HG02885 (cell line): ENCODE measurements at regions not wholly inside any gene's neighbourhood (a gene's known extent, or its start where the extent isn't known, plus 50 kb on each side); places are given as distances from the start of the nearest gene placed in this dataset.

ENCODE experiments used
- ATAC-seq: cut with Tn5 transposase; IDR thresholded peaks from one replicate; pipeline ENCODE4 v1.9.1; 2021; ENCODE audit warnings: mild to moderate bottlenecking; ENCODE audit not compliant: unreplicated experiment, poor library complexity

DNA sequence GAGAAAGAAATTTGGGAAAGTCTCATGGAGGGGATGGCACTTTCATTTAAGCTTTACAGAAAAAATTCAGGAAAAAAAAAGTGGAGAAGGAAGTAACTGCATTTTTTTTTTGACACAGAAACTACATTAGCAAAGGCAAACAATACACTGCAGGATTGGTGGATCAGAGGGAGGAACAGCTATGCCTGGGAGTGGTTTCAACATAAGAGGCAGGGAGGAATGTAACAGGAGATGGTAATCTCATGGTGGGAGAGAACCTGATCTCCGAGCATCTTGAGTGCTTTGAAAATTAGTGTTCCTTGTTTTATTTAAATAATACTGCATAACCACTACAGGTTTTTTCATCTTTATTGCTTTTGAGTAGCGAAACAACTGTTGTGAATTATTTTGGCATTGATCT lies 249.4 kb downstream of the FAM170A start:
- ATAC-seq, result no peak

DNA sequence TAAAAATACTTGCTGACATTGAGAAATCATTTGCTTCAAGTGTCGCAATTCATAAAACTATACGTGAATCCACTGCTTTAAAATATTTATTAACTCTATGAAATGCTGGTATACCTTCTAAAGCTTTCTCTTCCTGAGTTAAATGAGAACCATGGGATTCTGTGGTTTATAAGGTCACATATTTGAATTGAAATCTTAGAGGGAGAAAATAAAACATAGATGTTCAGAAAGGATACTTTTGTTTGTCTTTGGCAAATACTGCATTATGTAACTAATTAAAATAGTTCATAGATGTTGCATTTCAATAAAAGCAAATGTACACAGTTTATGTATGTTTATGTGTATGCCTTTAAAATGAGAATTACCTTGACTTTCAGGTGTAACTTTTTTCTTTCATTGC lies 250.1 kb downstream of the FAM170A start:
- ATAC-seq, result no peak

DNA sequence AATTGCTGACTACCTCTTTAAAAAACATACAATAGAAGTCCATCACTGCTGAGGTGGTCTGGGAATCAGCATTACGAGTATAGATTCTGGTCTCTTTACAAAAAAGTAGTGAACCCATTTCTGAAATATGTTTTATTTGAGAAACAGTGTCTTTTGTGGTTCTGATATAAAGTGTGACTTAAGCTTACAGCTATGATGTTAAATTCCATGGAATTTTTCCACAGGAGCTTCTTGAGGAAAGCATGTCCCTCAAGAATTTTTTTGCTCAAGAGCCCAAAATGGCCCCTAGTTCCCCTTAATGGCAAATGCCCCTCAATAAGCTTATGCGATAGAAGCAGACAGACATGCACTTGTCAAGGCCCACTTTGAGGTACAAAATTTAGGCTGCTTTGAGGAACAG lies 265.7 kb downstream of the FAM170A start:
- no peak for ATAC-seq

DNA sequence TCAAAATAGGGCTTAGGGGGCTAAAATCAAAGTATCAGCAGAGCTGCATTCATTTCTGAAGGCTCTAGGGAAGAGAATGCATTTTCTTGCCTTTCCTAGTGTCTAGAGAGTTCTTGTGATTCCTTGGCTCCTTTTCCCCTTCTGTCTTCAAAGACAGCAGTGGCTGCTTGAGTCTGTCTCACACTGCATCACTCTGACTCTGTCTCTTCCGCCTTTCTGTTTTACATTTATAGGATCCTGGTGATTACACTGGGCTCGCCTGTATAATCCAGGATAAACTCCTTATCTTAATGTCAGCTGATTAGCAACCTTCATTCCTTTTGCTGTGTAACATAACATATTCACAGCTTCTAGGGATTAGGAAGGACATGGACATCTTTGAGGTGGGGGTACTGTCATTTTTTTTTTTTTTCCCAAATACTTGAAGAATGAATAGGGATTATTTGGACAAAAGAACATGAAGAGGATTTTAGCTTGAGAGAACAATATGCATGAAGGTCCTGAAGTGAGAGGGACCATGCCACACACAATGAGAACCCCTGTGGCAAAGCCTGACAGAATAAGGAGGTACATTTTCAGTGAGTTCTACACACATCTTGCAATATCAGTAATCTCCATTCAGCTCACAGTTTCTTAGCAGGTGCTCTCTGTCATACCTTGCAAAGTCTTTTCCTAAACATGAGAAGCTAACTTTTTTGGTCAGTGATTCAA lies 267.6 kb downstream of the FAM170A start:
- ATAC-seq, result no peak

DNA sequence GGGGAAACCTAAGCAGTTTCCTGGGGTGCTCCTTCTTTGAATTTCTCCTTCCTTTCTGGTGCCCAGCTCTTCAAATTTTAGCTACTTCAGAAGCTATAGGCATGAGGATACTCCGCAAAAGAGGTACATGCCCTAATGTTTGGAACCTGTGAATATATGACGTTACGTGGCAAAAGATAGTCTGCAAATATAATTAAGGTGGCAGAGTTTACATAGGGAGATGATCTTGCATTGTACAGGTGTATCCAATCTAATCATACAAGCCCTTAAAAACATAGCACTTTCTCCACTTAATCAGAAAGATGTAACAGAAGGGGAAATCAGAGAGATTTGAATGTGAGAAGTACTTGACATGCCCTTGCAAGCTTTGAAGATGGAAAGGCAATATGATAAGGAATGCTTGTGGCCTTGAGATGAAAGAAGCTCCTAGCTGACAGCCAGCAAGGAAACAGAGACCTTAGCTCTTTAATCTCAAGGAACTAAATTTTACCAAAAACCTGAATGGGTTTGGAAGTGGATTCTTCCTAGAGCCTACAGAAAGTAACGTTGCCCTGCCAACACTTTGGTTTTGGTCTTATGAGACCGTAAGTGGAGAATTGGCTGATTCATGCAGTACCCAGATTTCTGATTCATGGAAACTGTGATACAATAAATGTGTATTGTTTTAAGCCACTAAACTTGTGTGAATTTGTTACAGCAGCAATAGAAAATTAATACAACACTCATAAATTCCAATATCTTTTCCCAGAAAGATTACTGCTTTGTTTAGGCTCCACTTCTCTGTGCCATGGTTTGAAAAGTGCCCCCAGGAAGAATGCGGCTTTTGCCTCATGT lies 268.4 kb downstream of the FAM170A start:
- no peak for ATAC-seq

DNA sequence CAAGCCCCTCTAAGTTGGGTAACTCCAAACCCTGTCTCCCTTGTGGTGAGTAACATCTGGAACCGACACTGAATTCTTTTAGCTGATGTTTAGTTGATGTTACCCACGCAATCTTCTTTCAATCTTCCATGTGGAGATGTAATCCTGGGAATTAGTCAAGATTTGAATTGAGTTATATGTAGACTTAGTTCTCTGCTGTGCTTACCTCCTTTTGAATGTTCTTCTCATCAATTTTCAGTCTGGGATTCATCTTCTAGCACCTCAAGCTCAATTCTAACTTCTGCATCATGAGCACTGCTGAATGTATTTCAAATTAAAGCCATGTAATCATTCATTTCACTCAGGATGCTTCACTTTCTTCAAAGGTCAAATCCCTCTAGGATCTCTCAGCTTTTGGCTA lies 270.6 kb downstream of the FAM170A start:
- ATAC-seq, result no peak

DNA sequence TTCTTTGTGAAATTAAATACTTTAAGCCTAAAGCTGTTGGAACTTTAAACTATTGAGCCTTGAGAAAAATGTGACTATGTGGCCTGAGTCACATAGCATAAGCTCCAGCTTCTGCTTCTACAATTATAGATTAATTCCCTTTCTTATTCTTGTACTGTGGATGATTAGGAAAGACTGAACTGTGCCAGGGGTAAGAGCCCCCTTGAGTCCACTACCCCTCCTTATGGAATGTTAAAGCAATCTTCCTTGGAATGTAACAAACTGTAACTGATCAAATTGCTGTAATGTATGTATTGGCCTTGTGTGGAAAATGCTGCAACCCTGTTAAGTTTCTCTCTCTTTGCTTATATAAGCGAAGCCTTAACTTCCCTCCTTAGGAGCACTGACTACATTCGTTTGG lies 273.2 kb downstream of the FAM170A start:
- ATAC-seq, result no peak

DNA sequence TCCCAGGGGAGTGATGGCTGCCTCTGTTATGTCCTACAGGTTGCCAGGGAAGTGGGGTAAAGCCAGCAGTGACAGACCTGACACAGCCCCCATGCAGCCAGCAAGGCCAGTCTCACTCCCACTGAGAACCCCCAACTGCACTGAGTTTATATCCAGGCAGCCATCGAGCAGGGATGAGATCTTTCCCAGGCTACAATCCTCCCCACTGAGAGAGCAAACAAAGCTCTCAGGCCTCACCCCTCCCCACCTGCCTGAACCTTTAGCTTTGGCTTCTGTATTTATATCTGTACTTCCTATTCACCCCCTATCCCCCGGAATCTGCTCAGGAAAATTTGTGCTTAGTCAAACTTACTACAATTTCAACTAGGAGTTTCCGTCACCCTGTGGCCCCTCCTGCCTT lies 284.1 kb downstream of the FAM170A start:
- no peak for ATAC-seq

DNA sequence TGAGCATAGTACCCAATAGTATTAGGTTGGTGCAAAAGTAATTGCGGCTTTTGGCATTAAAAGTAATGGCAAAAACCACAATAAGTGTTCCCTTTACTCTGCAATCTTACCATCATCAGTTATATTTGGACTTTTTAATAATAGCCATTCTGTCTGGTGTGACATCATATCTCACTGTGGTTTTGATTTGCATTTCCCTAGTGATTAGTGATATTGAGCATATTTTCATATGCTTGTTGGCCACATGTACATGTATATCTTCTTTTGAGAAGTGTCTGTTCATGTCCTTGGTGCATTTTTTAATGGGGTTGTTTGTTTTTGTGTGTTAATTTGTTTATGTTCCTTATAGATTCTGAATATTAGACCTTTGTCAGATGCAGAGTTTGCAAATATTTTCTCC lies 289.9 kb downstream of the FAM170A start:
- ATAC-seq, result peak; percentile 69

DNA sequence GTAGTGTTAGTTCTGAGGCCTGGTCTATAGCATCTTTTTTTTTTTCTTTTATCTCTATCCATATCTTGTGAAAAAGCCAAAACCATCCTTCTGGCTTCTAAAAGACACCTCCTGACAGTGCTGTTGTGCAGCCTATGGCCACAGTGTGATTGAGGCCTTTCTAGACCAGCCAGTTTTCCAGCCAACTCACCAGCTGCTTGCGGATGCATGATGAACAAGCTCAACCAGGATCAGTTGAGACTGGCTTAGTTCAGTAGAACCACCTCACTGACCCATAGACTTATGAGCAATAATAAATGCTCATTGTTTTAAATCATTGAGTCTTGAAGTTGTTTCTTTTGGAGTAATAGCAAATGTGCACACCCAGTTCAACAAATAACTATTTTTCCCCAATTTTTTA lies 296.9 kb downstream of the FAM170A start:
- ATAC-seq, result no peak

DNA sequence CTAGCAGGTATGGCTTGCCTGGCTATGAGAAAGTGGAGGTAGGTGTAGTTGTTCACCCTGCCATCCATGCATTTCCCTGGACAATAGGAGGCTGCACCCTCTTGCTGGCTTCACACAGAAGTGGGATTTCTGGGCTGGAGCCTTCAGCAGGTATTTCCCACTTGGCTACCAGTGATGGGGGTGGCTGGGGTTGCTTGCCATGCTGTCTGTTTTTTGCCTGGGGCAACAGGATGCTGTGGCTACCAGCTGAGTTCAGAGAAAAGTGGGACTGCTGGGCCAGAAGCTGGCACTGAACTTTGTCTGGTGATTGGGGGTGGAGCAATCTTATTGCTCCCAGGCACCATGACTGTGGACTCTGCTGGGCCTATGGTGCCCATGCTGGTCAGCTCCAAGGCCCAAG lies 299.6 kb downstream of the FAM170A start:
- ATAC-seq, result no peak

DNA sequence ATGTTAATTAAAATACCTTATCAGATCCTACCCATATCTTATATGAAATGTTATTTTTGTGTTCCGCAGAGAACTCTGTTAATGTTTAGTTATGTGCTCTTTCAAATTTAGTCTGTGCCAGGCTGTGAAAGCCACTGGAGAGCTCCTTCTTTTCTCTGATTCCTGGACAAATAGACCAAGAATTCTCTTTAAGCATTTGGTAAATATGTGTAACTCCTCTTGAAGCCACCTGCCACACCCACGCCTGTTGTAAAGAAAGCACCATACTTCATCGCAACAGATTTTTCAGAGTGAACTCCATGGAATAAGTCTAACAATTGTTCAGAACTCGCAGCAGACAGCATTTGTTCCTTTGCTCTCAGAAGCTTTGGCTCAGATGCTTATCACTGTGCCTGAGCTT lies 301.1 kb downstream of the FAM170A start:
- ATAC-seq, result no peak

DNA sequence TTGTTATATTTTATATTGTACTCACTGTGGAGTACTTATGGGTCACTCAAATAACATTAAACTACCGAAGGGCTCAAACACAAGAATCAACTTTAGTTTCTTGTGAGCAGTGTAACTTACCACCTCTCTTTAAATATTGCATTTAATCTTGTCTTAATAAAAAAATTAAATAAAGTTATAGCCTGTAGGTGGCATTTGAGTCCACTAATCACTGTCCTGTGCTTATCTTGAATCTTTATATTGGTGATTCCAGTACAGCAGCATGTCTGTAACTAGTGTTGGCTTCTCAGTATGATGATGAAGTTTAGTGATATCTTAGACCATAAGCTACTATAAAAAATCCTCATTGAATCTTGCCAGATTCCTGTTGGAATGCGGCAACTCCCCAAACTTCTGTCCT lies 313.8 kb downstream of the FAM170A start:
- no peak for ATAC-seq

DNA sequence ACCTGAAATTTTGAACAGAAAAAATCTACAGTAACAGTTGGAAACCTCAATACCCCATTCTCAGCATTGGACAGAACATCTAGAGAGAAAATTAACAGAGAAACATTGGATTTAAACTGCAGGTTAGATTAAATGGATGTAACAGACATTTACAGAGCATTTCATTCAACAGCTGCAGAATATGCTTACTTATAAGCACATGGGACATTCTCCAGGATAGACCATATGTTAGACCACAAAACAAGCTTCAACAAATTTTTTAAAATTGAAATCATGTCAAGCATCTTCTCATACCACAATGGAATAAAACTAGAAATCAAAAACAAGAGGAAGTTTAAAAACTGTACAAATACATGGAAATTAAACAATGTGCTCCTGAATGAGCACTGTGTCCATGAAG lies 316.3 kb downstream of the FAM170A start:
- ATAC-seq, result no peak

DNA sequence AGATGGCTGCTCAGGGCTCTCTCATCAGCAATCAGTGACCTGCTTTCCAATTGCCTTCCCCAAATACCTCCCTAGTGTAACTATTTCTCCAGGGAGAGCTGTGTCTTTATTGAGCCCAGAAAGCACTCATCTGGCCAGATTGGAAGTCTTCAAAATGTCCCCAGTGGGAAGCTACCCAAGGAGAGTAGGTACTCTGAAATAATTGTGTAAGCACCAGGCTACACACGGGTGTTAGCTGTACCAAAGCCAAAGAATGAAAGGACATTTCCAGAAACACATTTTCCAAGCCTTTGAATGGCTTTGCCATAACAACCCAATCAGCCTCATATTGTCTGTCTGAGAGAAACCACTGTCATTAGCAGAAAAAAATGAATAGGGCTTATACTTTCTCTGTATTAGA lies 318.8 kb downstream of the FAM170A start:
- no peak for ATAC-seq

DNA sequence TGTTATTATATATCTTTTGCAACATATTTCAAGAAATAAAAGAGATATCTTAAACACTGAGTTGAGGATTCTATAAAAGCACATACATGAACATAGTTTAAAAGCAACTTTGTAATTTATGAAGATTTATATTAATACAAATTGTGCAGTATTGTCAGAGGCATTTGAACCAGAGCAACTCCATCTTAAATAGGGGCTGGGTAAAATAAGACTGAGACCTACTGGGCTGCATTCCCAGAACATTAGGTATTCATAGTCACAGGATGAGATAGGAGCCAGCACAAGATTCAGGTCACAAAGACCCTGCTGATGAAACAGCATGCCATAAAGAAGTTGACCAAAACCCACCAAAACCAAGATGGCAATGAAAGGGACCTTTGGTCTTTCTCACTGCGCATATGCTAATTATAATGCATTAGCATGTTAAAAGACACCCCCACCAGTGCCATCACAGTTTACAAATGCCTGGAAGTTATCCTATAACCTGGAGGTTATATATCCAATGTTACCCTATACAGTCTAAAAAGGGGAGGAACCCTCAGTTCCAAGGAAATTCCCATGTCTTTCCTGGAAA lies 320.2 kb downstream of the FAM170A start:
- no peak for ATAC-seq

DNA sequence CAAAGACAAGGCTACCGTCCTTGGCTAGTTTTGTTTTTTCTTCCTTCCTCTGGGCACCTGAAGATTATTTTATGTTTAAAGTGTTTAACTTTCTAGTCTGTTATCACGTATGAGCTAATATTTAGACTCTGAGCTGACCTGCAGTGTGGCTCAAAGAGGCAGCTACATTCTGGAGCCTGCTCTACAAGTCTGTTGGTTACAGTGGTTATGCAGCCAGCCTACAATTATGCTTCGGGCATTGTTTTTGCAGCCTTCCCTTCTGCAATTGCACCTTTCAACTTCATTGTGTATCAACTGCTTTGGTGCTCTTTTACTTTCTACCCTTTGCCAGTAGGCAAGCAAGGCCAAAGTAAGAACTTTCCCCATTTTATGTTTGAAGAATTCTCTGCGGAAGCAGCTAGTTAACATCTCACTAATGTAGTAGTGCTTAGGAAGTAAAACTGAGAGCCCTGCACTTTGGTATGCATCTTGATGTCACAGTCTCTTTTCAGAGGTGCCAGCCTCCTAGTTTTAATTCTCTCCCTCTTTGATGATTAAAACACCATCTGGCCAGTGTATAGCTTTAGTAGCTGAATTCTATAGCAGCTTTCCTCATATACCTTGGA lies 322.1 kb downstream of the FAM170A start:
- no peak for ATAC-seq

DNA sequence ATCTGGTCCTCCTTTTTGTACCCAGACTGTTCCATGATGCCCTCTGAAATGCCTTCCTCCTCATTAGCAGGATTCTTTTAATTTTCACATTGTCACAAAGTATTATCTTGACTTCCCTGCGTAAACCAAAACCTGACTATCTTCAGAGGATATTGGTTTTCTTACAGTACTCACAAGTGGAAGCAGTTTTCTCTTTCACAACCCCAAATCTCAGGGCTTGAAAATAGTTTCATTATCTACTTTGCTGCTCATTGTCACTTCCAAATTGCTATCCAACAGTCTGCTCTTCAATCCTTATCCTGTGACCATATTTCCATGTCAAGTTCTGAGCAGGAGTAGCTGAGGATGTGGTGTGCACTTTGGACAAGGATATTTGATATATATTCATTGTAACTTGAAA lies 324.1 kb downstream of the FAM170A start:
- no peak for ATAC-seq

DNA sequence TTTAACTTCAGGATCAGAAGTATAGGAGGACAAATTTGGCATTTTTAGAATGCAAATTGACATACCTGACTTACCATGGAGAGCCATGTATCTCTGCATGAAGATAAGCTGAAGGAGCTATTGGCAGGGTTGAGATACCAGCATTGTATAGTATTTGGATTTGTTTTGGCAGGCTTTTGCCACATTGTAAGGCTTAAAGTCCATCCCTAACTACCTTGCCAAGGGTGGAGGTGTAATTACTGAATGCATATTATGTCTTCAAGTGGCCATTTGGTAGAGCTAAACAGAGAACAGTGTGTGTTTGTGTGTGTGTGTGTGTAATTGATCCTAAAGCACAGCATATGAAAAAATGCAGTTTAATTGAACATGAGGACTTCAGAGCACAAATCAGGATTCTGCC lies 324.7 kb downstream of the FAM170A start:
- ATAC-seq, result no peak

DNA sequence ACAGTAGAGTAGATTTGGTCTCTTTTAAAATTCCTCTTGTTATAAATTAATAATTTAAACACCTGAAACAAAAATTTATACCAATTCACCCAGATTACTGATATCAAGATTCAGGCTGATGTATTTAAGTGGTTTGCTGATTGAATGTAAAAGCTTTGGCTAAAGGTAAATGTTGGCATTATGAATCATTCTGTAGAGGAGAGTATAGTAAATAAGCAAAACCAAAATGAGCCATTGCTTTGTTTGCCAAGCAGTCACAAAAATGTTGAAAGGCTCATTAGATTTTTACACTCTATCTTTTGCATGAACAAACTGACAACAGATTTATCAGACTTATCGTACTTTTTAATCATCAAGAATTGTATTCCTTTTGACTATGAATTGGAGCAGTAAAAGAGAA lies 332.6 kb downstream of the FAM170A start:
- ATAC-seq, result no peak

DNA sequence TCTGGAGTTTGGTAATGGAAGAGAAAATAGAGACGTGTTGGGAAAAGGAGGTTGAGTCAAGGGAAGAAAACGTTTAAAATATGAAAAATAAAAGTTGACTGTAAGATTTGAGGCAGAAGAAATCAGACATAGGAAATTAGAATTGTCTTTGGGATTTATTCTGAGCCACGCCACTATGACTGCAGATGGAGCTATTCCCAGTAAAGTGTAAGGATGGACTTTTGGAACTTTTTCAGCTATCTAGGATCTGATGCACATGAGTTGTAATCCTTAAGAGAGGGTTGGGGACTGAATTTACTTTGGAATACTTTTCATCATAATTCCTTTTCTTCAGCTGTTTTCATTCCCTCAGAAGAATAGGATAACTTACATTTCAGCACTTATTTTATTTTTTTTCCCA lies 336.7 kb downstream of the FAM170A start:
- ATAC-seq, result no peak
